ENCODE measurements at regions not wholly inside any gene's neighbourhood (a gene's known extent, or its start where the extent isn't known, plus 50 kb on each side); places are given as distances from the start of the nearest gene placed in this dataset.

GRCh38 chr5:8905021-8905420 lies 640.9 kb downstream of the SEMA5A start:
- Histone ChIP-seq H3K36me3 (no peaks in the 10 kb centered on the region), H3K4me1 (no peaks in the 10 kb centered on the region), H3K27me3 (replicated peaks in 1 of 7) (no peaks in the 10 kb centered on the region), H3K27ac (no peak overlapping the region), H3K4me3 (no peak overlapping the region), H3K9me3 (peaks cover 0 to 6% (median 0%) of the 10 kb centered on the region in 8 donors)
- intact Hi-C loops (cut with DNase I; ENCODE audit: low total_unique reads): no loop called here
- 39 to 71% (median 59%) methylated on average over 2 of the region's 2 CpGs for WGBS, 5 donors
- DNase-seq: no peak
- TF ChIP-seq POLR2A (IDR thresholded peaks at IDR 0.05): no peak
- TF ChIP-seq CTCF (IDR thresholded peaks at IDR 0.05 in 8 of 11, conservative IDR thresholded peaks at IDR 0.05 in 3 of 11): no peak
- no peak for TF ChIP-seq POLR2AphosphoS5 (IDR thresholded peaks at IDR 0.05)

GRCh38 chr5:8906303-8906967 lies 639.4 kb downstream of the SEMA5A start:
- intact Hi-C loops (cut with DNase I; ENCODE audit: low total_unique reads): no loop called here
- DNase-seq: no peak
- 79 to 88% (median 84%) methylated on average over 12 of the region's 12 CpGs for WGBS, 5 donors

GRCh38 chr5:8907168-8907868 lies 638.6 kb downstream of the SEMA5A start:
- TF ChIP-seq POLR2AphosphoS5 (IDR thresholded peaks at IDR 0.05) (no peak), CTCF (IDR thresholded peaks at IDR 0.05 in 8 of 11, conservative IDR thresholded peaks at IDR 0.05 in 3 of 11) (no peak), POLR2A (IDR thresholded peaks at IDR 0.05) (no peak)
- no peak overlapping the region for H3K4me3 ChIP-seq
- 65 to 75% (median 67%) methylated on average over 8 of the region's 8 CpGs for WGBS, 5 donors

More at GRCh38 chr5:8906303-8906967, 639.4 kb downstream of the SEMA5A start:
- Histone ChIP-seq H3K4me3 (no peak overlapping the region), H3K4me1 (no peaks in the 10 kb centered on the region), H3K36me3 (no peaks in the 10 kb centered on the region), H3K9me3 (peaks cover 0 to 6% (median 0%) of the 10 kb centered on the region in 8 donors), H3K27me3 (replicated peaks in 1 of 7) (no peaks in the 10 kb centered on the region), H3K27ac (no peak overlapping the region)
- TF ChIP-seq POLR2AphosphoS5 (IDR thresholded peaks at IDR 0.05) (no peak), CTCF (IDR thresholded peaks at IDR 0.05 in 8 of 11, conservative IDR thresholded peaks at IDR 0.05 in 3 of 11) (no peak), POLR2A (IDR thresholded peaks at IDR 0.05) (no peak)

GRCh38 chr5:8908055-8908683 lies 637.7 kb downstream of the SEMA5A start:
- DNase-seq: no peak
- no peak overlapping the region for H3K27ac ChIP-seq
- H3K27me3 ChIP-seq (replicated peaks in 1 of 7): no peaks in the 10 kb centered on the region
- WGBS, 5 donors: 53 to 64% (median 57%) methylated on average over 7 of the region's 7 CpGs
- intact Hi-C loops (cut with DNase I; ENCODE audit: low total_unique reads): no loop called here
- no peak overlapping the region for H3K4me3 ChIP-seq
- no peaks in the 10 kb centered on the region for H3K4me1 ChIP-seq
- H3K9me3 ChIP-seq: peaks cover 0 to 6% (median 0%) of the 10 kb centered on the region in 8 donors
- TF ChIP-seq CTCF (IDR thresholded peaks at IDR 0.05 in 8 of 11, conservative IDR thresholded peaks at IDR 0.05 in 3 of 11) (peak in 9 of 11 experiments; percentile 21 to 71 (median 52)), POLR2AphosphoS5 (IDR thresholded peaks at IDR 0.05) (no peak)
- H3K36me3 ChIP-seq: no peaks in the 10 kb centered on the region

More at GRCh38 chr5:8907168-8907868, 638.6 kb downstream of the SEMA5A start:
- H3K4me1 ChIP-seq: no peaks in the 10 kb centered on the region
- intact Hi-C loops (cut with DNase I; ENCODE audit: low total_unique reads): no loop called here
- H3K36me3 ChIP-seq: no peaks in the 10 kb centered on the region
- H3K27ac ChIP-seq: no peak overlapping the region
- H3K27me3 ChIP-seq (replicated peaks in 1 of 7): no peaks in the 10 kb centered on the region
- peaks cover 0 to 6% (median 0%) of the 10 kb centered on the region in 8 donors for H3K9me3 ChIP-seq
- DNase-seq: no peak
